Effector CD4-positive, alpha-beta T cell (primary cell): ENCODE measurements at regions not wholly inside any gene's neighbourhood (a gene's known extent, or its start where the extent isn't known, plus 50 kb on each side); places are given as distances from the start of the nearest gene placed in this dataset.

Experiments used
- DNase-seq: peaks from one replicate; pipeline ENCODE4 v3.0.0-alpha.2; 2020

DNA sequence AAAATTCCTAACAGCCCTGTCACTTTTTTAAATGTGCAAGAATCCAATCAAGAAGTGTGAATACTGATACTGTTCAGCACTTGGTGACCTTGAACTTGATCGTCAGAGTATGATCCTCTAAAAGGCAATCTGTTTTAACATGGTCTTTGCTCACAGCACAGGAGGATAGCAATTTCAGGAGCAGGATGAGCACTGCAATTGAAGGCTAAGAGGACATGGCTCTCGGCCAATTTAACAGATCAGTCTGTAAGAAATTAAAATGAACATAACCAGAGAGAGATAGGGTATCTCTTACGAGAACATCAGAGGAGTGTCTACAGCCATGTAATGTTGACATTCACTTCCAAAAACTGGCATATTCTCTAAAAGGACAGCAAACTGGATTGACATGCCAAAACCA is 243.1 kb downstream of the LTN1 start:
- no peak for DNase-seq

DNA sequence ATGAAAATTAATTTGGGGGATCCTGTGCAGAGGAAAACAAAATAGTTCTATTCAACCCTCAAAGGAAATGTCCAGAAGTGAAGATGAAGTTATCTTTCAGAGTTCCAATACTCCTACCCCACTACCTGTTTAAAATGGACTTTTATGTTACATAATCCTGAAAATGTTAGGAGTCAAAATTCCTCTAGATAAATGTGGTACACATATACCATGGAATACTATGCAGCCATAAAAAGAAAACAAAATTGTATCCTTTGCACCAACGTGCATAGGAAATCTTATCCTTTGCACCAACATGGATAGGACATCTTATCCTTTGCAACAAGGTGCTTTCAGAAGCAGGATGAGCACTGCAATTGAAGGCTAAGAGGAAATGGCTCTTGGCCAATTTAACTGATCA is 245.2 kb downstream of the LTN1 start:
- DNase-seq: no peak

DNA sequence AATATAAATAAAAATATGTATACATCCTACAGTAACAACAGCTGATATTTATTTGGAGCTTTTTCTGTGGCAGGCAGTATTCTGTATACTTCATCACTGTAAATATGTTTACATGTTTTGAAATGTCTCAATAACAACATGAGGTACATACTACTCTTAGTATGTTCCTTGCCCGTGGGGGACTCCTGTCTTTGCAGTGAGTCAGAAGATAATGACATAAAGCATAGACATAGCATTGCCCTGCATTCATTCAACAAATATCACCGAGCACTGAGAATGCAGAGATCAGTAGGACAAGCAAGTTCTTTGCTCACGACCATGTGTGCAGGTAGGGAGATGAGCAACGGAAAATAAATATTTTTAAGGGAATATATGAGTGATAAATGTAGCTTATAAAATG is 246.5 kb downstream of the LTN1 start:
- DNase-seq: no peak

DNA sequence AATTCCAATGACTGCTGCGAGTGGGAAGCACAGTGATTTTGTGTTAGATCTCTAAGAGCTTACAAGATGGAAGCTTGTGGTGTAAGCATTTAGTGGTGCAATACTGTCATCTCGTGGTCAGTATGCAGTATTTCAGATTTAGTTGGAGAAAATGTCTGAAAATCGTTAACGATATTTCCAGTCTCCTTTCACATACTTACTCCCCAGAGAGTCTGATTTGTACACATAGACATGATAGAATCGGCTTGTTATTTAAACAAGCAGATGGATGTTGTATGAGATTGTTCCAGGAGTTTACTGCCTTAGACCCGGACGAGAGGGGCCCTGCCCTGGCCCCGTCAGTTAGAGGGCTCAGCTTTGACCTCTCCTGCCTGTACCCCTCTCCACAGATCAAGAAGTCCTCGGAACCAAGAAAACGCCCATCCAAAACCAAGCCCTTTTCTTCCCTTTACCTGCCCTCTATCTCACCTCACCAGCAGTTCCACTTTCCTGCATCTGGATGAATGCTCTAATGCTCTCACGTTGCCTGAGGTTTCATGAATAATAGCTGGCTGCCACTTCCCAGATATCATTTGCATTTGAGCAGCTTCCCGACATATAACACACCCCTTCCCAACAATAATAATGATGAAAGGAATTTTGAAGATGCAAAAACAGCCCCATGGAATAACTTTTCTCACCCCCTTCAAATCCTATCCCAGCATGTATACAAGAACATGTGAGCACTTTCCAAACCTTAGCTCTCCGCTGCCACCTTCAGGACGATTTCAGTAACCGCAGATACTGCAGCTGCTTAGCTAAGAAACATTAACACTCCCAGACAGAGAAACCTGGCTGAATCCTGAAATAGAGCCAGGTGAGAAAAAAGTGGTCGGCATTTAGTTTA is 247.3 kb downstream of the LTN1 start:
- DNase-seq: peak; percentile 54

DNA sequence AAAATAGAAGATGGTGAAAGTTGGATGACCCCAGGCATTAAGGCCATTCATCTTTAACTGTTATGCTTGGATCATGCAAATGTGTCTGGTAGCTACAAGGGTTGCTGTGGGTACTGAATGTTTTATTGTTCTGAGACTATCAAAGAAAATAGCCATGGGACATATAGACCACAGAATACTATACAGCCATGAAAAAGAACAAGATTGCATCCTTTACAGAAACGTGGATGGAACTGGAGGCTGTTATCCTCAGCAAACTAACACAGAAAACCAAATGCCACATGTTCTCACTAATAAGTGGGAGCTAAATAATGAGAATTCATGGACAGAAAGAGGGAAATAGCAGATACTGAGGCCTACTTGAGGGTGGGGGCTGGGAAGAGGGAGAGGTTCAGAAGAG is 249.0 kb downstream of the LTN1 start:
- DNase-seq: no peak

DNA sequence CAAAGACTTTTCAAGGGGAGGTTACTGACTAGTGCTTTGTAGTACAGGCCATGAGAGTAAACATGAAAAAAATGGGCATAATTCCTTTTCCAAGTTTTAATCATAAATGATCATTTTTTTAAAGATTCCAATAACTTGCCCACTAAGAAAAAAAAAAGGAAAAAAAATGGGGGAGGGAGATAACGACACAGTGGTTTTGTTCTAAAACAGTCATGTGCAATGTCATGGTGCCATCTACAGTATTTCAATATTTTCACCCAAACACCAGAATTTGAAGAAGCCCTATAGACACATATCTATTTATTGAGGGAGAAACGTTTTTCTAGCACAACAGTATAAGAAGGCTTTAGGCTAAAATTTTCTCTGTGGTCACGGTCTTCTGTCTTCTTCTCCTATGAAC is 250.2 kb downstream of the LTN1 start:
- DNase-seq: no peak

DNA sequence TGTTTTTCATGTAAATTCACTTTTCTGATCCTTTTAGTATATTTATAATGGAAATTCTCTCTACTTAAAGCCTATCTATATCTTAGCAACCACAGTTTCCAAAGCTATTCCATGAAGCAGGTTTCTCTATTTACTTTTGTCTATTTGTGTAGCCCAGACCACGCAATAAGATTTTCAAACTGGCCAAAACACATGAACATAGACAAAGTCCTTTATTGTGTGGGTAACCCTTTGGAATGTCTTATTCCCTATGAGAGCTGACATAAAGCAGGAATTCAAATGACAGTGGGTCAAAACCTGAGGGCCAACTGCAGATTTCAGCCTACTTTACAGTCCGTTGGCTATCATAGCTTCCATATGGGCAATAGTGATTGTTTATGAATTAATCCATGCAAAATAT is 252.6 kb downstream of the LTN1 start:
- no peak for DNase-seq

DNA sequence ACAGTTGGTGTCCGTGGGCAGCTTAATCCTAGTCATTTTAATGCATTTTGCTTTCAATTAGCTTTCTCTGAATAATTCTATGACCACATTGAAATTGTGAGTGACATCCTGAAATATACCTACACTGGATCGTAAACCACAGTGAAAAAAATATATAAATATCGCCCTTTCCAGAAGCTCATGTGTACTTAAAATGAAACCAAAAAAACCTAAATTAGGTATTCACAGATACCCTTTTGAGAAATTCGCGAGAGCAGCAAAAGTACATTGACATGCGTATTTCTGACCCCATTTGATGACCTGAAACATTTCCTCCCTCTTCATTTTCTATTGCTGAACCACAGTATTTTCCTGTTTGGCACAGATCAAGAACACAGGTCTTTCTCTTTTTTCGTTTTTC is 253.8 kb downstream of the LTN1 start:
- DNase-seq: no peak

DNA sequence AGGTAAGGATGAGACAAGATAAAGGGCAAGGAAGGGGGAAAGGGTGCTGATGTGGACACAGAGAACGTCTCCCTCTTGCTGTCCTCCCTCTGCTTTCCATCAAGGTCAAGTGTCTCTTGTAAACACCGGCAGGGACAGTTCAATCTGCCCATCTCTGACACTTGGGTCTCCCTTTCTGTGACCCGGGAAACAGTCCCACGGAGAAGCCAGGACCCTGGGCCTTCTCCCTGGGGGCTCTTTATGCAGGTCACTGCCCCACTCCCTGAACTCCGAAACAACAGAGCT is 254.3 kb downstream of the LTN1 start:
- DNase-seq: no peak

DNA sequence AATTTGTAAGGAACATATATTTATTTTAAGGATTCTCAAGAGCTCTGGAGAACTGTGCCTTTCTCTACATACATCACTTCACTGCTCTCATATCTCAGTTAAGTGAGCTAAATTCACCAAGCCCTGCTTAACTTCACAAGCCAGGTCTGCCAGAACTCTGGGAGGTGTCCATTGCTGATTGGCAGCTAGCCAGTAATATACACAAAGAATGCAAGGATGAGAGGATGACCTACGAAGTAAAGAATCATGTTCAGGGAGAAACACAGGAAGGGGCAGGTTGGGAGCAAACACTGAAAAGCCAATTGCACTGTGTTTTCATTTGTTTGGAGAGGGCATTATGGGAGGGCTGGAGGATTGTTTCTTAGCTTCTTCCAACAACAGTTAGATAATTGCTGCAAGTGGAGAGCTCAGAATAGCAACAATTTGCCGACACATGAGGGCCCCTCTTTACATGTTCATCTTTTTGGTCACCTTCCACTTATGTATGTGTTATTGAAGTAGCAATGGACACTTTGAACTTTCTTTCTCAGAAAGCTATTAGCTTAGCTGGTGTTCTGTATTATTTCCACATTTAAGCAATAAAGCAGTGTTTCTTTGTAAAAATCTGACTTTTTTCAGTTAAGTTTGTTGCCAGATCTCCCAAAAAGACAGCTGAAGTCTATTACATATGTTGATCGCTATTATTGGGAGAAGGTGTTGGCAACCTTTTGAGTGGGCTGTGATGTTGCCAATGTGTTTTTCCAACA is 254.8 kb downstream of the LTN1 start:
- DNase-seq: no peak

DNA sequence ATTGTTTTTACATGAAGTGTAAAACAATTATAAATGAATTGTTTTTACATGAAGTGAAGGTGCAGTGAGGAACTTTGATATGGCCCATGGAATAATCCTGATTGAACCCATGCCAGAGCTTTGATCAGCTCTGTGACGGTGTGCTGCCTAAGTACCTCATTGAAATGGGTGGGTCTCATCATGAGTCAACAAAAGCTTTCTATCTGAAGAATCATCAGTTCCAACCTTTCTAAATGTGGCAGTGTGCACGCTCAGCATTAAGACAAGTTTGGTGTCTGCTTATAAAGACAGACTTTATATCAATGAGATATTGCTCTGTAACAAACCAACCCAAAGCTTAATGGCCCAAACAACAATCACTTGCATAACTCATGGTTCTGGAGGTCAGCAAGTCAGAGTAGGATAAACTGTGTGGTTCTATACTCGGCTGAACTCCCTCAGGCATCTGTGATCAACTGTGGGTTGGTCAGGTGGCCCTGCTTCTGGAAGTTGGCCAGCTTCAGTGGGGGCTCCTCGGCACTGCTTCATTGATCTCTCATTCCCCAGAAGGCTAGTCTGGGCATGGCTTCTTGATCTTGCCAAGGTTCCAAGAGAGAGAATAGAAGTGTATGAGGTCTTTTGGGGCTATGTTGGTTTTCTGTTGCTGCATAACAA is 258.0 kb downstream of the LTN1 start:
- DNase-seq: no peak

DNA sequence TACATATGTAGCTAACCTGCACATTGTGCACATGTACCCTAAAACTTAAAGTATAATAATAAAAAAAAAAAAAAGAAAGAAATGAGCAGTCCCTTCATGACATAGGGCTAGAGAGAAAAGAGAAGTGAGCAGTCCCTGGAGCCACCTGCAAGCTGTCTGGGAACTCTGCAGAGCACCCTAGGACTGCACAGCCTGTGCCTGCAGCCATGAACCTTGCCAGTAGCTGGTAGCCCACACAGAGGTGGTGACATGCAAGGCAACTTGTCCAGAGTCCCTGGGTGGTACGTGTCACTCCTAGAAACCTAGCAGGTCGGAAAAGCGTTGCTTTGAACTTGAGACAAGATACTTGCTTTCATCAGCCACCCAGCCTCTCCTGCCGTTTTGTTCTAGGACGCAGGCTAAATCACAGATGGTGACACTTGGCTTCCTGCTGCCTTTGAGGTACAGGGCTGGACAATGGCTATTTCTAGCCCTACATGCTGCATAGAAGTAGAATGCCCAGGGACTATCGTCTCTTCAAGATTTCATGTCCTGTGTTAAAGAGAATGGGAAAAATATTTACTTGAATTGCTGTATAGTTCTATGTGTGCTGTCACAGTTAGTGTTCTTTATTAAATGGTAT is 260.9 kb downstream of the LTN1 start:
- DNase-seq: no peak

DNA sequence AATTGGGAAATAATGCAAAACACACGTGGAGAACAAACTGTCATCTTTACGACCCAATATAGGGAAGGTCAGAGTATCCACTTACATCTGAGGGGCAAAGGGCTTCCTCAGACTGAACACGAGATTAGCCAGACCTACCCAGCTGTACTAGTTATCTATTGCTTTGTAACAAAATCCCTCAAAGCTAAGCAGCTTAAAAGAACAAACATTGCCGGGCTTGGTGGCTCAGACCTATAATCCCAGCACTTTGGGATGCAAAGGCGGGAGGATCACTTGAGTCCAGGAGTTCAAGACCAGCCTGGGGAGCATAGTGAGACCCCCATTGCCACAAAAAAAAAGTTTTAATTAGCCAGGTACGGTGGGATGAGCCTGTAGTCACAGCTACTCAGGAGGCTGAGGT is 262.8 kb downstream of the LTN1 start:
- DNase-seq: no peak

DNA sequence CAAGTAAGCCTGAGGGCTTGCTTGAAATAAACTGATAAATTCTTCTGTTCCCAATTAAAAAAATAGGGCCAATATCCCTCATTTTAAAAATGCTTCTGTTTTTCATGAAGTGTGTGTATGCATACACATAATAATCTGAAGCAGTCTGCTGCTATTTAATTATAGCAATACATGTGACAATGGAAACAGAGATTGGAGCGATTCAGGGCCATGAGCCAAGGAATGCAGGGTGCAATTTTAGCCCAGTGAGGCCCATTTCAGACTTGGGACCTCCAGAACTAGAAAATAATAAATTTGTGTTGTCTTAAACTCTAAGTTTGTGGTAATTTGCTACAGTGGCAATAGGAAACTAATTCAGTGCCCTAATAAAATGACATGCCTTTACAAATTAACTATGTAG is 264.9 kb downstream of the LTN1 start:
- no peak for DNase-seq

DNA sequence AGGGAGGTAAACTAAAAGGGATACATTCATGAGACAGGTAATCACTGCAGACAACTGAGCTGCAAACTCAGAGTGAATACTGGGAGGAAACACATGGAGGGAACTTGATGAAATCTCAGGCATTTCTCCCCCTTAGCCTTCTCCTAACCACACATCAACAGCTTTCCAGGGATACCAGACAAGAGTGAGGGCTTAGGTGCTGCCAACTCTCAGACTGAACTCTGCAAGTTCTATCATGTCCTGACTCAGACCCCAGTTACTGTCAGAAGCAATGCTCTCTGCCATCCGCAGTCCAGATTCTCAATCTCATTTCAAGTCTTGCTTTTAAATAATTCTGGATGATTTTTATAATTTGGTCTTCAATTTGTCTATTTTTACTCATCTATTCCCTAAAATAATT is 267.3 kb downstream of the LTN1 start:
- DNase-seq: no peak

DNA sequence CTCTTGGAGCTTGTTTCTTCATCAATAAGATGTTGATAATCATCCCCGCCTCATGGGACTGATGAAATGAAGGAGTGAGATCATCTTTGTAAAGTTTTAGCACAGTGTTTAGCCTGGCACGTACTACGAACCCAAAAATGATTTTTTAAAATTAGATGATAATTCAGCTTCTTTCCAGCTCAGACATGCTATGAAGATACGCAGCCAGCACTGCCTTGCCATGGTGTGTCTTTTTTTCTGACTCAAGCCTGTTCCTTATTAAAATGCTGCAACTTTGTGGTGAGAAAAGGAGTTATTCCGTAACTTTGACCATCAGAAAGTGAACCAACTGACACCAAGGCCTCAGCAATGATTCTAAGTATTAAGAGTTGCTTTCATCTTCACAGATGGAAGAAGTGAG is 269.0 kb downstream of the LTN1 start:
- DNase-seq: no peak

DNA sequence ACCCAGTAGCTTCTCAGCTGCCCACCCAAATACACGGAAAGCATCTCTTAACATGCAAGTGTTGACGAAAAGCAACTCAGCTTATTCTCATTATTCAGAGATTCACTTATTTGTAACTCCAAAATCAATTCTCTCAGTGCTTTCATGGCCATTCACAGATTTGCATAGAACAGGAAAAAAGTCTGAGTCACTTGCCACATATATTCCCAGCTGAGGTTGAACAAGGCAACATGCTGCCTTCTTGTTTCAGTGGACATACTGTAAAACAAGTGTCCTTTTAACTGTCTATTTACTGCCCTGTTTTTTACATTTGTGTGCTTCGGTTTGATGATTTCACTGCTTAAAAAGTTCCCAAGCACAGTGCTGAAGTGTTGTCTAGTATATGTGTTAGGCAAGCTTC is 273.0 kb downstream of the LTN1 start:
- DNase-seq: no peak

DNA sequence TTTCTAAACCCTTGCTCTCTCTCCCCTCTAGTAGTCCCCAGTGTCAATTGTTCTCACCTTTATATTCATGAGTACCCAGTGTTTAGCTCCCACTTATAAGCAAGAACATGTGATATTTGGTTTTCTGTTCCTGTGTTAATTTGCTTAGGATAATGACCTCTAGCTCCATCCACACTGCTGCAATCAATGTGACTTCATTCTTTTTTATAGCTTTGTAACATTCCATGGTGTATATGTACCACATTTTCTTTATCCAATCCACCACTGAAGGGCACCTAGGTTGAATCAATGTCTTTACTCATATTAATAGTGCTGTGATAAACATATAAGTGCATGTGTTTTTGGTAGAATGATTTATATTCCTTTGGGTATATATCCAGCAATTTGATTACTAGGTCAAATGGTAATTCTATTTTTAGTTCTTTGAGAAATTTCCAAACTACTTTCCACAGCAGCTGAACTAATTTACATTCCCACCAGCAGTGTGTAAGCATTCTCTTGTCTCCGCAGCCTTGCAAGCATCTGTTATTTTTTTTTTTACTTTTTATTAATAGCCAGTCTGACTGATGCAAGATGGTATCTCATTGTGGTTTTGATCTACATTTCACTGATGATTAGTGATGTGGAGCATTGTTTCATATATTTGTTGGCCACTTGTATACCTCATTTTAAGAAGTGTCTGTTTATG is 277.8 kb downstream of the LTN1 start:
- DNase-seq: no peak

DNA sequence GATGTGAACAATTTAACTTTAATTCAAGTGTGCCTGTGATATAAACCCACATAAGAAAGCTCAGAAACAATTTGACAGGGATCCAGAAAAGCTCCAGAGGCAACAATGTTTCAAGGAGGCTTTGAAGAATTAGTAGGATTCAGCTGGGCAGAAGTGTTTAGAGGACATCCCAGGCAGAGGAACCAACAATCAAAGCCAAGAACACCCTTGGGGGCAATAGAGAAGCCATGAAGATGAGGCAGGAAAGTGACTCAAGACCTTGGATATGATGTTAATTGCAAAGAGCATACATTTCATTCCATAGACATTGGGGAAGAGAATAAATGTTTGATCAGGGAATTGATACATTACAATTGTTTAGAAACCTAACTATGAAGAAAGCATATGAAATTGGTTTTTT is 280.3 kb downstream of the LTN1 start:
- DNase-seq: no peak

DNA sequence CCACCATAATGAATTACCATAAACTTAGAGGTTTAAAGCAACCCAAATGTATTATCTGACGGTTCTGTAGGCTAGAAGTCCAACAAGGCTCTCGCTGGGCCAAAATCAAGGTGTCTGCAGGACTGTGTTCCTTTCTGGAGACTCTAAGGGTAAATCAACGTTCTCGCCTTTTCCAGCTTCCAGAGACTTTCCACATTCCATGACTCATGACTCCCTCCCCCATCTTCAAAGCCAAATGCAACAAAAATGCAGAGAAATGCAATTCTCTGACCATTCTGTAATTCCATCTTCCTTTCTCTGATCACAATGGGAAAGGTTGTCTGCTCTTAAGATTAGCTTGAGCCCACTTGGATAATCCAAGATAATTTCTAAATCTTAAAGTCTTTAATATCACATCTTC is 287.1 kb downstream of the LTN1 start:
- no peak for DNase-seq

DNA sequence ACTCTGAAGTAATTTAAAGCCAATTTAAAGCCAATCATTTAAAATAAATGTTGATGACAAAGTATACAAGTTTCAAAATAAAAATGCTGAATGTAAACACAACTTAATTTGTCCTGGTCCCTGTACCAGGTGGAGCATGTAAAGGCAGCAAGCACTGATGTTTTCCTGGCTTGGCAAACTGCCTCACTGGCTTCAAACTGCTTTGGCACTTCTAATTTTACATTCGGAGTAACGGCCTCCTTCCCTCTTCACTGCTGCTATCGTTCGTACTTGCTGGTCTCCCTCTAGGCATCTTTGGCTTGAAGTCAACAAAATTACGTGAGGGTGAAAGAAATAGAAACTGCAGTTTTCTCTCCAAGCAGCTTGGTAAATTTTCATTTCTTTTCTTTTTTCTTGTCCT is 287.9 kb downstream of the LTN1 start:
- no peak for DNase-seq

DNA sequence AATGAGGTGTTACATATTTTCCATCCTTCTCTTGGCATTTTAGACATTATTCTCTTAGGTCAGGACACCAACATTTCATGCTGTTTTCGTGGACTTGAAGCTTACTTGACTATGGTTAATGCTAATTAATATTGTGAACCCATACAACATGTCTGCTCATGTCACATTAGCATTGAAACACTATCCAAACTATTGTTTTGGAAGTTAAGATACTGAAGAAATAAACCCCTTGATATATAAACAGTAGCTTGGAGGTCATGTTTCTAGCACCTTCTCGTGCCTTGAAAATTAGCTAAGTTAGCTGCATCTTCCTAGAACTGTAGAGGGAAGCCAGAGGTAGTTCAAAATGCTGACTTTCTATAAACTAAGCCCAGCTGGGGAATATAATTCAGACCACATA is 288.8 kb downstream of the LTN1 start:
- no peak for DNase-seq

DNA sequence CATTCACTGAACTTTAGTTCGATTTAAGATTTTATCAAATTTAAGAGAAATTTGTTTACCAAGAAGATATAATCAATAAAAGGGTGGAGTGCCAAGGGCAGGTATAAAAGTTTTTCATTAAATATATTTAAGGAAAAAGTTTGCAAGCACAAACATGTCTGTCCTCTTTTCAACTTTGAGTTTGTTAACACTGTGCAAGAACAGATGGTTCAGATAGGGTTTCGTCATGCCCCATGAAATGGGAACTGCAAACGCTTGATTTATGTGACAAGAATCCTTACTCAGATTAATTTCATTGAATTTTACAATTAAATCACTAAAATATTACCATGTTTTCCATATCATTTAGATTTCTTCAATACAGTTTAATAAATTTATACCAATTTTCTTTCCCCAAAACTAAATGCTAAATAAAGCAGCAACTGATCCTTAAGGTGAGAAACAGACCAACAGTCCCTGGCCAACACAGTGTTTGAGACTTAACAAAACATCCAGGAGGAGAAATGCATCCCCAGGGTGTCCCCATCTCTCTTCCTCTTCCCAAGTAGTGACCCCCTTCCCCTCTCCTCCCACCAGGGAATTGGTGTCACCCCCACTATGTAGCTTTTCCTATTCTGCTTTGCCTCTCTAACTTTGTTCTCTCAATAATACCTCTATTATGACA is 292.9 kb downstream of the LTN1 start:
- DNase-seq: no peak
